ENCODE measurements at regions not wholly inside any gene's neighbourhood (a gene's known extent, or its start where the extent isn't known, plus 50 kb on each side); places are given as distances from the start of the nearest gene placed in this dataset.

GRCh38 chr5:33212439-33212838 is 228.3 kb upstream of the TARS1 start:
- DNase-seq, result no peak

- DNase-seq, result no peak
Observed at GRCh38 chr5:33212900-33213299, 227.9 kb upstream of the TARS1 start.

- DNase-seq, result no peak
Observed at GRCh38 chr5:33223563-33224284, 217.0 kb upstream of the TARS1 start.

GRCh38 chr5:33224285-33224961 is 216.3 kb upstream of the TARS1 start:
- no peak for DNase-seq

GRCh38 chr5:33227247-33227646 is 213.5 kb upstream of the TARS1 start:
- DNase-seq, result peak; percentile 27

GRCh38 chr5:33227746-33228145 is 213.0 kb upstream of the TARS1 start:
- DNase-seq, result peak; percentile 33

- no peak for DNase-seq
Observed at GRCh38 chr5:33228149-33228548, 212.6 kb upstream of the TARS1 start.

- no peak for DNase-seq
Observed at GRCh38 chr5:33229216-33229615, 211.5 kb upstream of the TARS1 start.

- no peak for DNase-seq
Observed at GRCh38 chr5:33230467-33231078, 210.2 kb upstream of the TARS1 start.

- DNase-seq, result no peak
Observed at GRCh38 chr5:33231214-33231710, 209.5 kb upstream of the TARS1 start.

GRCh38 chr5:33231935-33232334 is 208.8 kb upstream of the TARS1 start:
- DNase-seq, result peak; percentile 49

- no peak for DNase-seq
Observed at GRCh38 chr5:33232731-33233505, 207.8 kb upstream of the TARS1 start.

- DNase-seq, result no peak
Observed at GRCh38 chr5:33235304-33235703, 205.5 kb upstream of the TARS1 start.

- no peak for DNase-seq
Observed at GRCh38 chr5:33235824-33236223, 204.9 kb upstream of the TARS1 start.

GRCh38 chr5:33237471-33237870 is 203.3 kb upstream of the TARS1 start:
- no peak for DNase-seq

- no peak for DNase-seq
Observed at GRCh38 chr5:33238826-33239695, 201.7 kb upstream of the TARS1 start.

- DNase-seq, result no peak
Observed at GRCh38 chr5:33240558-33240957, 200.2 kb upstream of the TARS1 start.

- no peak for DNase-seq
Observed at GRCh38 chr5:33241802-33242201, 199.0 kb upstream of the TARS1 start.

GRCh38 chr5:33242277-33242676 is 198.5 kb upstream of the TARS1 start:
- DNase-seq, result no peak

- peak; percentile 45 for DNase-seq
Observed at GRCh38 chr5:33244441-33245150, 196.2 kb upstream of the TARS1 start.

- DNase-seq, result no peak
Observed at GRCh38 chr5:33254579-33254978, 186.2 kb upstream of the TARS1 start.
